ENCODE measurements at regions not wholly inside any gene's neighbourhood (a gene's known extent, or its start where the extent isn't known, plus 50 kb on each side); places are given as distances from the start of the nearest gene placed in this dataset.

DNA sequence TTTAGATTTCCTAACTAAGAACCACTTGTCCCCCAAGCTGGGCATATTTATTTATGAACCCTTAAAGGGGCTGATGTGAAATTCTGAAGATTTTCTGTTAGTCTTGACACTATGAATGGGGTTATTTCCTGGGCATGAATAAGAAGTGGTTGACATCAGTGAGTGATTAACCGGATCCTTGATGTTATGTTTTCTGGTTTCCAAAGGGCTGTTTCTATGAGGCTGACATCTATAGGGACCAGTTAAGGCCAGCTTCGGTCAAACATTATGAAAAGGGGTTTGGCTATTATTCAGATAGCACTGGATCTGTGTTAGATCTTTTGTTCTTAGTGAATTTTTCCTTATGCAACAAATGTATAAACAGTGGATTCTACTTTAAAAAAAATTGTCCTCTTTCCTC is 443.7 kb upstream of the SPRED2 start:
- TF ChIP-seq, protein P1, sequence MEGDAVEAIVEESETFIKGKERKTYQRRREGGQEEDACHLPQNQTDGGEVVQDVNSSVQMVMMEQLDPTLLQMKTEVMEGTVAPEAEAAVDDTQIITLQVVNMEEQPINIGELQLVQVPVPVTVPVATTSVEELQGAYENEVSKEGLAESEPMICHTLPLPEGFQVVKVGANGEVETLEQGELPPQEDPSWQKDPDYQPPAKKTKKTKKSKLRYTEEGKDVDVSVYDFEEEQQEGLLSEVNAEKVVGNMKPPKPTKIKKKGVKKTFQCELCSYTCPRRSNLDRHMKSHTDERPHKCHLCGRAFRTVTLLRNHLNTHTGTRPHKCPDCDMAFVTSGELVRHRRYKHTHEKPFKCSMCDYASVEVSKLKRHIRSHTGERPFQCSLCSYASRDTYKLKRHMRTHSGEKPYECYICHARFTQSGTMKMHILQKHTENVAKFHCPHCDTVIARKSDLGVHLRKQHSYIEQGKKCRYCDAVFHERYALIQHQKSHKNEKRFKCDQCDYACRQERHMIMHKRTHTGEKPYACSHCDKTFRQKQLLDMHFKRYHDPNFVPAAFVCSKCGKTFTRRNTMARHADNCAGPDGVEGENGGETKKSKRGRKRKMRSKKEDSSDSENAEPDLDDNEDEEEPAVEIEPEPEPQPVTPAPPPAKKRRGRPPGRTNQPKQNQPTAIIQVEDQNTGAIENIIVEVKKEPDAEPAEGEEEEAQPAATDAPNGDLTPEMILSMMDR (IDR thresholded peaks at IDR 0.05) = no peak
- TF ChIP-seq, protein P2, sequence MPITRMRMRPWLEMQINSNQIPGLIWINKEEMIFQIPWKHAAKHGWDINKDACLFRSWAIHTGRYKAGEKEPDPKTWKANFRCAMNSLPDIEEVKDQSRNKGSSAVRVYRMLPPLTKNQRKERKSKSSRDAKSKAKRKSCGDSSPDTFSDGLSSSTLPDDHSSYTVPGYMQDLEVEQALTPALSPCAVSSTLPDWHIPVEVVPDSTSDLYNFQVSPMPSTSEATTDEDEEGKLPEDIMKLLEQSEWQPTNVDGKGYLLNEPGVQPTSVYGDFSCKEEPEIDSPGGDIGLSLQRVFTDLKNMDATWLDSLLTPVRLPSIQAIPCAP (CRISPR knock-in tag; IDR thresholded peaks at IDR 0.05) = no peak

Measured in WTC11 (cell line).